ENCODE measurements at regions not wholly inside any gene's neighbourhood (a gene's known extent, or its start where the extent isn't known, plus 50 kb on each side); places are given as distances from the start of the nearest gene placed in this dataset.
A peak's percentile ranks its signal among the peaks of the same experiment; 100 is the strongest.
"Not testable (repeated sequence)": the region's sequence is repeated elsewhere in the genome, so short reads cannot be mapped to it uniquely, and the experiment has no call there.

DNA sequence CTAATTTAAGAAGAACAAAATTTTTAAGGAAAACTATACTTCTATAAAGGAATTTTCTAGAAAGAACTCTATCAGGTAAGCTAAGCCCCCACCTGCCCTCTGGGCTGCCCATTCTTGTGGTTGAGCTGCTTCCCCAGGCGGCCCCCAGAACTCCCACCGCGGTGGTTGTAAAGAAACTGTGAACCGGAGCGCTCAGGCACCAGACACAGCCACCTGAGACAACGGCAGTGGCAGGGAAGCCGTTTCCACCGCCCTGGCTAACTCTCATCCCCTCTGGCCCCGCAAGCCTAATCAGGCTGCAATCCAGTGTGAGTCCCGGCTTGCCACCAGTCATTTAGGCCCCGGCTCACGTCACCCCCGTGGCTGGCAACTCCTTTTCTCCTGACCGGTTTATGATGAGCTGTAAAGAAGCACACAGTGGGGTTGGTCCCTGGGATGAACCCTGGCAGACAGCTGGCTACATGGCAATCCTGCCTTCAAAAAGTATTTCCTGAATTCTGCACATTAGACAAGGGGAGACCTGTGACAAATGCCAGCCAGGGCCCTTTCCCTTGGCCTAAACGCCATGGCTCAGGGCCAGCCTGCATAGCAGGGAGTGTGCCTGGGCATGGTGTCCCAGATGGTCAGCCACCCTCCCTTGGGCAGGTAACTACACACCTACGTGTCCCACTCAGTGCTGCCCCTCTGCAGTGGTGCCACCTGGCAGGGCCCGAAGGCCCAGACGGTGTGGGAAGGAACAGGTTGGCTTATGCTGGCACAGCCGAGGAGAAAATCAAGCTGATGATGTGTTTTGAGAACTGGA, 63.8 kb upstream of the GPR31 start:
- H3K4me1 ChIP-seq, result peaks cover 18% of the 10 kb centered on the region
- H3K36me3 ChIP-seq, result no peaks in the 10 kb centered on the region
- no peaks in the 10 kb centered on the region for H3K79me2 ChIP-seq (ENCODE audit: low read depth)
- H3K9ac ChIP-seq, result no peak overlapping the region
- DNase-seq (ENCODE audit: low spot score), result no peak
- no peaks in the 10 kb centered on the region for H3K9me3 ChIP-seq (ENCODE audit: low read depth)
- H3K4me2 ChIP-seq, result no peak overlapping the region
- no peak overlapping the region for H2AFZ ChIP-seq (replicated peaks)
- Mint-ChIP-seq H3K27ac (no peak overlapping the region), H3K36me3 (no peaks in the 10 kb centered on the region), H3K4me1 (peaks cover 28% of the 10 kb centered on the region), H3K27me3 (ENCODE audit: insufficient read depth, low read depth) (peaks cover 9% of the 10 kb centered on the region), H3K9me3 (no peaks in the 10 kb centered on the region), H3K4me3 (no peak overlapping the region)
- H3F3A ChIP-seq (ENCODE audit: low read depth), result peaks cover 12% of the 10 kb centered on the region
- H3K27ac ChIP-seq, result no peak overlapping the region
- H3K27me3 ChIP-seq, result peaks cover 11% of the 10 kb centered on the region
- no peak for TF ChIP-seq EZH2 (IDR thresholded peaks at IDR 0.05)
- H4K20me1 ChIP-seq (ENCODE audit: low read depth), result no peaks in the 10 kb centered on the region
- no peak overlapping the region for H3K4me3 ChIP-seq

DNA sequence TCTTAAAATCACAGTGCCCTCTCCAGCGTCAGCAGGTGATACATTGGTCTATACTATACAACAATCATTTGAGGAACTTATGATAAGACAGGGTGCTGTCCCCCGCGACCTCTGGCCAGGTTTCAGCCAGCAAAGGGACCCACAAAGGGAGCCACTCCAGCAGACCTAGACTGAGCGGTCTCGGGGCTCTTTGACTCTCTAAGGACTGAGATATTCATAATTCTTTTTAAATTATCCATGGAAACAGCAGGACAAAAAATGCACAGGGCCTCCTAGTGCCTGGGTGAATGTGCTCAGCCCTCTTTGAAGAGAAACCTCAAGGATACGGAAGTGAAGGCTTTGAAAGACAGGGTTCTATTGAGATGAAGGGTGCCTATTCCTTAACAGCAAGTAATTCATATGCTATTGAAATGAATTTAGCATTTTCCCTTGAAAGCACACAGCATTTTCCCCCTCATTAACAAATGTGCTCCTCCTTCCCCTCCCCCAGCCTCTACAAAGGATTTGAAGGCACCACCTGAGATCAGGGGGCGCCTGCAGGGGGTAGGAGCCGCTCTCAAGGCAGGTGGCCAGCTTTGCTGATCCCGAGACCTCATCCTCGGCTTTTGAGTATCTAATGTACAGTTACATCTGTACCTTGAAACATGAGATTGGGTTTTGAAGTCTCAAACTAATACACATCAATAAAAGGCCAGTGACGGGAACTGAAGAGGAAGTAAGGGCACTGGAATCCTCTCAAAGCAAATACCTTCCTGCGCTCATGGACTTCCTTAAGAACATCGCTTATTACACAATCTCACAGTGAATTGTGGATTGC, 65.3 kb upstream of the UNC93A start:
- Histone ChIP-seq H3K27me3 (peaks cover 30% of the 10 kb centered on the region), H3K4me2 (peak overlapping the region; percentile 33), H3K4me1 (peaks cover 52% of the 10 kb centered on the region), H3F3A (ENCODE audit: low read depth) (peaks cover 19% of the 10 kb centered on the region), H3K79me2 (ENCODE audit: low read depth) (peaks cover 28% of the 10 kb centered on the region)
- peaks cover 50% of the 10 kb centered on the region for H3K4me1 Mint-ChIP-seq
- H3K9me3 Mint-ChIP-seq; H3K36me3 ChIP-seq; H4K20me1 ChIP-seq (ENCODE audit: low read depth); H3K9ac ChIP-seq; DNase-seq (ENCODE audit: low spot score); H3K36me3 Mint-ChIP-seq; H3K4me3 ChIP-seq; H2AFZ ChIP-seq (replicated peaks); H3K27ac ChIP-seq; H3K4me3 Mint-ChIP-seq; H3K27ac Mint-ChIP-seq; H3K9me3 ChIP-seq (ENCODE audit: low read depth): not testable (repeated sequence)
- peaks cover 11% of the 10 kb centered on the region for H3K27me3 Mint-ChIP-seq (ENCODE audit: insufficient read depth, low read depth)

DNA sequence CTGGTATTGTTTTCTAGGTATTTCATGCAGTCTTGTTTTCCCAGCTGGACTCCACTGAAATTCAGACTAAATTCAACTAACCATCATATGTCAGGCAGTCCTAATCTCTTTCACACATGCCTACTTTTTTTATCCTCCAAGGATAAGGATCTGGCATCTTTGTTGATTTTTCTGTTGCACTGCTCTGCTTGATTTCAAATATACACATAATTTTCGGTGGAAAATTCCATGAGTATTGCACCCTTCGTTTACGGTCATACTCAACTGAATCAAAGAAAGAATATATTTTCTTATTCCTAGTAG, 64.8 kb upstream of the UNC93A start:
- H3K4me2 ChIP-seq, result peak overlapping the region; percentile 33
- no peak overlapping the region for H3K27ac Mint-ChIP-seq

DNA sequence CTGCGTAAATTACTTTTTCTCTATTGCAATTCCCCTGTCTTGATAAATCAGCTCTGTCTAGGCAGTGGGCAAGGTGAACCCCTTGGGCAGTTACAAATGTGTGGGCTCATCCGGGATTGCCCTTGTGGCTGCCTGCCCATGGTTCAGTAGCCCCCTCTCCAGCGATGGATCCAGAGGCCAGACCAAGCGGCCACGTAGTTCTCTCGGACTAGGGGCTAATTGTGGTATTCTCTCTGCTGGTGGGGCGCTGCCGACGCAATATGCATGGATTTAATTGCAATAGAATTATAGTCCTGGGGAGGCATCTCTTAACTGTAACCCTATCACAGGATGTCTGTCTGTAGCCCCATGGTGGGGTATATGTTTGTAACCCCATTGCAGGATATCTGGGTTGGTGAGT, 64.3 kb upstream of the UNC93A start:
- DNase-seq (ENCODE audit: low spot score), result no peak
- H3K4me1 ChIP-seq, result peaks cover 53% of the 10 kb centered on the region

More for the DNA sequence above, 64.8 kb upstream of the UNC93A start:
- Mint-ChIP-seq H3K4me3 (no peak overlapping the region), H3K9me3 (peaks cover 5% of the 10 kb centered on the region), H3K27me3 (ENCODE audit: insufficient read depth, low read depth) (peaks cover 9% of the 10 kb centered on the region), H3K36me3 (no peaks in the 10 kb centered on the region), H3K4me1 (peaks cover 50% of the 10 kb centered on the region)
- Histone ChIP-seq H3K9me3 (ENCODE audit: low read depth) (no peaks in the 10 kb centered on the region), H3F3A (ENCODE audit: low read depth) (peaks cover 19% of the 10 kb centered on the region), H3K79me2 (ENCODE audit: low read depth) (peaks cover 34% of the 10 kb centered on the region), H3K4me3 (no peak overlapping the region), H3K36me3 (no peaks in the 10 kb centered on the region), H3K27ac (no peak overlapping the region), H2AFZ (replicated peaks) (no peak overlapping the region), H3K4me1 (peaks cover 53% of the 10 kb centered on the region), H3K27me3 (peaks cover 30% of the 10 kb centered on the region), H4K20me1 (ENCODE audit: low read depth) (no peaks in the 10 kb centered on the region), H3K9ac (no peak overlapping the region)
- no peak for TF ChIP-seq EZH2phosphoT487 (IDR thresholded peaks at IDR 0.05)
- TF ChIP-seq EZH2 (IDR thresholded peaks at IDR 0.05), result no peak
- TF ChIP-seq, protein P1, sequence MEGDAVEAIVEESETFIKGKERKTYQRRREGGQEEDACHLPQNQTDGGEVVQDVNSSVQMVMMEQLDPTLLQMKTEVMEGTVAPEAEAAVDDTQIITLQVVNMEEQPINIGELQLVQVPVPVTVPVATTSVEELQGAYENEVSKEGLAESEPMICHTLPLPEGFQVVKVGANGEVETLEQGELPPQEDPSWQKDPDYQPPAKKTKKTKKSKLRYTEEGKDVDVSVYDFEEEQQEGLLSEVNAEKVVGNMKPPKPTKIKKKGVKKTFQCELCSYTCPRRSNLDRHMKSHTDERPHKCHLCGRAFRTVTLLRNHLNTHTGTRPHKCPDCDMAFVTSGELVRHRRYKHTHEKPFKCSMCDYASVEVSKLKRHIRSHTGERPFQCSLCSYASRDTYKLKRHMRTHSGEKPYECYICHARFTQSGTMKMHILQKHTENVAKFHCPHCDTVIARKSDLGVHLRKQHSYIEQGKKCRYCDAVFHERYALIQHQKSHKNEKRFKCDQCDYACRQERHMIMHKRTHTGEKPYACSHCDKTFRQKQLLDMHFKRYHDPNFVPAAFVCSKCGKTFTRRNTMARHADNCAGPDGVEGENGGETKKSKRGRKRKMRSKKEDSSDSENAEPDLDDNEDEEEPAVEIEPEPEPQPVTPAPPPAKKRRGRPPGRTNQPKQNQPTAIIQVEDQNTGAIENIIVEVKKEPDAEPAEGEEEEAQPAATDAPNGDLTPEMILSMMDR (IDR thresholded peaks at IDR 0.05), result no peak
- DNase-seq (ENCODE audit: low spot score), result no peak

More for the DNA sequence above, 64.3 kb upstream of the UNC93A start:
- H3K36me3 ChIP-seq, result no peaks in the 10 kb centered on the region
- H4K20me1 ChIP-seq (ENCODE audit: low read depth), result no peaks in the 10 kb centered on the region
- Mint-ChIP-seq H3K36me3 (no peaks in the 10 kb centered on the region), H3K4me1 (peaks cover 50% of the 10 kb centered on the region), H3K27me3 (ENCODE audit: insufficient read depth, low read depth) (peaks cover 9% of the 10 kb centered on the region), H3K9me3 (peaks cover 5% of the 10 kb centered on the region), H3K27ac (no peak overlapping the region), H3K4me3 (no peak overlapping the region)
- no peak overlapping the region for H3K27ac ChIP-seq
- TF ChIP-seq EZH2 (IDR thresholded peaks at IDR 0.05) (no peak), EZH2phosphoT487 (IDR thresholded peaks at IDR 0.05) (no peak)
- TF ChIP-seq, protein P1 (IDR thresholded peaks at IDR 0.05), result no peak
- H3F3A ChIP-seq (ENCODE audit: low read depth), result peaks cover 19% of the 10 kb centered on the region
- H3K79me2 ChIP-seq (ENCODE audit: low read depth), result peaks cover 36% of the 10 kb centered on the region
- H3K4me2 ChIP-seq, result peak overlapping the region; percentile 33
- H3K4me3 ChIP-seq, result no peak overlapping the region
- H3K9ac ChIP-seq, result no peak overlapping the region
- H2AFZ ChIP-seq (replicated peaks), result no peak overlapping the region
- H3K27me3 ChIP-seq, result peaks cover 30% of the 10 kb centered on the region
- H3K9me3 ChIP-seq (ENCODE audit: low read depth), result no peaks in the 10 kb centered on the region

Data from neural progenitor cell (in vitro differentiated cells).